ENCODE measurements at regions not wholly inside any gene's neighbourhood (a gene's known extent, or its start where the extent isn't known, plus 50 kb on each side); places are given as distances from the start of the nearest gene placed in this dataset.

- no peaks in the 10 kb centered on the region for H3K27me3 Mint-ChIP-seq (ENCODE audit: low read depth in 2 of 2)
- H3K4me3 ChIP-seq (ENCODE audit: low read length) = no peak overlapping the region
- no peaks in the 10 kb centered on the region for H3K9me3 ChIP-seq (ENCODE audit: control insufficient read depth, insufficient read depth, low read length)
- H3K4me1 Mint-ChIP-seq = no peaks in the 10 kb centered on the region
- H3K4me3 Mint-ChIP-seq = no peak overlapping the region
- DNase-seq (no peak), ATAC-seq (no peak)
- 97% methylated on average over 15 of the region's 15 CpGs for WGBS (ENCODE audit: insufficient coverage)
- no peaks in the 10 kb centered on the region for H3K27me3 ChIP-seq (ENCODE audit: control insufficient read depth, insufficient read depth, low read length)
- H3K36me3 ChIP-seq (ENCODE audit: control insufficient read depth, insufficient read depth, low read length) = no peaks in the 10 kb centered on the region
- H3K27ac ChIP-seq (ENCODE audit: low read length) = no peak overlapping the region
- no peak overlapping the region for H3K27ac Mint-ChIP-seq
- TF ChIP-seq, protein P1, sequence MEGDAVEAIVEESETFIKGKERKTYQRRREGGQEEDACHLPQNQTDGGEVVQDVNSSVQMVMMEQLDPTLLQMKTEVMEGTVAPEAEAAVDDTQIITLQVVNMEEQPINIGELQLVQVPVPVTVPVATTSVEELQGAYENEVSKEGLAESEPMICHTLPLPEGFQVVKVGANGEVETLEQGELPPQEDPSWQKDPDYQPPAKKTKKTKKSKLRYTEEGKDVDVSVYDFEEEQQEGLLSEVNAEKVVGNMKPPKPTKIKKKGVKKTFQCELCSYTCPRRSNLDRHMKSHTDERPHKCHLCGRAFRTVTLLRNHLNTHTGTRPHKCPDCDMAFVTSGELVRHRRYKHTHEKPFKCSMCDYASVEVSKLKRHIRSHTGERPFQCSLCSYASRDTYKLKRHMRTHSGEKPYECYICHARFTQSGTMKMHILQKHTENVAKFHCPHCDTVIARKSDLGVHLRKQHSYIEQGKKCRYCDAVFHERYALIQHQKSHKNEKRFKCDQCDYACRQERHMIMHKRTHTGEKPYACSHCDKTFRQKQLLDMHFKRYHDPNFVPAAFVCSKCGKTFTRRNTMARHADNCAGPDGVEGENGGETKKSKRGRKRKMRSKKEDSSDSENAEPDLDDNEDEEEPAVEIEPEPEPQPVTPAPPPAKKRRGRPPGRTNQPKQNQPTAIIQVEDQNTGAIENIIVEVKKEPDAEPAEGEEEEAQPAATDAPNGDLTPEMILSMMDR (IDR thresholded peaks at IDR 0.05) = no peak
- no peaks in the 10 kb centered on the region for H3K9me3 Mint-ChIP-seq
- no peaks in the 10 kb centered on the region for H3K36me3 Mint-ChIP-seq
- H3K4me1 ChIP-seq (ENCODE audit: control insufficient read depth, insufficient read depth, low read length) = no peaks in the 10 kb centered on the region
- intact Hi-C loops (cut with micrococcal nuclease) = no loop called here
Observed at GRCh38 chr7:66535414-66536329, 93.0 kb upstream of the KCTD7 start.

GRCh38 chr7:66537380-66537779 lies 91.3 kb upstream of the KCTD7 start:
- H3K4me1 ChIP-seq (ENCODE audit: control insufficient read depth, insufficient read depth, low read length) = no peaks in the 10 kb centered on the region
- no peaks in the 10 kb centered on the region for H3K36me3 ChIP-seq (ENCODE audit: control insufficient read depth, insufficient read depth, low read length)
- Mint-ChIP-seq H3K36me3 (no peaks in the 10 kb centered on the region), H3K4me3 (no peak overlapping the region), H3K27me3 (ENCODE audit: low read depth in 2 of 2) (no peaks in the 10 kb centered on the region), H3K9me3 (no peaks in the 10 kb centered on the region), H3K4me1 (peaks cover under 1 to 5% of the 10 kb centered on the region in 2 donors), H3K27ac (no peak overlapping the region)
- no peaks in the 10 kb centered on the region for H3K9me3 ChIP-seq (ENCODE audit: control insufficient read depth, insufficient read depth, low read length)
- 94% methylated on average over 10 of the region's 10 CpGs for WGBS (ENCODE audit: insufficient coverage)
- no peaks in the 10 kb centered on the region for H3K27me3 ChIP-seq (ENCODE audit: control insufficient read depth, insufficient read depth, low read length)
- intact Hi-C loops (cut with micrococcal nuclease) = no loop called here
- ATAC-seq = no peak
- H3K4me3 ChIP-seq (ENCODE audit: low read length) = no peak overlapping the region
- no peak for DNase-seq
- no peak overlapping the region for H3K27ac ChIP-seq (ENCODE audit: low read length)
- TF ChIP-seq, protein P1 (IDR thresholded peaks at IDR 0.05) = no peak

GRCh38 chr7:66537876-66538275 lies 90.8 kb upstream of the KCTD7 start:
- Histone ChIP-seq H3K27me3 (ENCODE audit: control insufficient read depth, insufficient read depth, low read length) (no peaks in the 10 kb centered on the region), H3K27ac (ENCODE audit: low read length) (no peak overlapping the region), H3K4me3 (ENCODE audit: low read length) (no peak overlapping the region), H3K36me3 (ENCODE audit: control insufficient read depth, insufficient read depth, low read length) (no peaks in the 10 kb centered on the region), H3K4me1 (ENCODE audit: control insufficient read depth, insufficient read depth, low read length) (no peaks in the 10 kb centered on the region), H3K9me3 (ENCODE audit: control insufficient read depth, insufficient read depth, low read length) (no peaks in the 10 kb centered on the region)
- H3K27me3 Mint-ChIP-seq (ENCODE audit: low read depth in 2 of 2) = no peaks in the 10 kb centered on the region
- DNase-seq (no peak), ATAC-seq (no peak)
- H3K4me3 Mint-ChIP-seq = no peak overlapping the region
- H3K27ac Mint-ChIP-seq = no peak overlapping the region
- intact Hi-C loops (cut with micrococcal nuclease) = no loop called here
- peaks cover 5% of the 10 kb centered on the region in 2 donors for H3K4me1 Mint-ChIP-seq
- H3K9me3 Mint-ChIP-seq = no peaks in the 10 kb centered on the region
- 100% methylated on average over 1 of the region's 1 CpG for WGBS (ENCODE audit: insufficient coverage)
- TF ChIP-seq, protein P1 (IDR thresholded peaks at IDR 0.05) = no peak
- H3K36me3 Mint-ChIP-seq = no peaks in the 10 kb centered on the region

- Histone ChIP-seq H3K9me3 (ENCODE audit: control insufficient read depth, insufficient read depth, low read length) (no peaks in the 10 kb centered on the region), H3K36me3 (ENCODE audit: control insufficient read depth, insufficient read depth, low read length) (peaks cover 2% of the 10 kb centered on the region), H3K4me3 (ENCODE audit: low read length) (no peak overlapping the region), H3K27me3 (ENCODE audit: control insufficient read depth, insufficient read depth, low read length) (no peaks in the 10 kb centered on the region), H3K4me1 (ENCODE audit: control insufficient read depth, insufficient read depth, low read length) (no peaks in the 10 kb centered on the region), H3K27ac (ENCODE audit: low read length) (no peak overlapping the region)
- intact Hi-C loops (cut with micrococcal nuclease) = no loop called here
- no peak overlapping the region for H3K4me3 Mint-ChIP-seq
- TF ChIP-seq, protein P1 (IDR thresholded peaks at IDR 0.05) = no peak
- no peak overlapping the region for H3K27ac Mint-ChIP-seq
- no peaks in the 10 kb centered on the region for H3K27me3 Mint-ChIP-seq (ENCODE audit: low read depth in 2 of 2)
- no peaks in the 10 kb centered on the region for H3K9me3 Mint-ChIP-seq
- ATAC-seq (no peak), DNase-seq (no peak)
- peaks cover 5% of the 10 kb centered on the region in 2 donors for H3K4me1 Mint-ChIP-seq
- 97% methylated on average over 3 of the region's 3 CpGs for WGBS (ENCODE audit: insufficient coverage)
- no peaks in the 10 kb centered on the region for H3K36me3 Mint-ChIP-seq
Observed at GRCh38 chr7:66539264-66539623, 89.4 kb upstream of the KCTD7 start.
